OCI-LY3 (cell line): ENCODE measurements at regions not wholly inside any gene's neighbourhood (a gene's known extent, or its start where the extent isn't known, plus 50 kb on each side); places are given as distances from the start of the nearest gene placed in this dataset.

Experiments used
- H2AFZ ChIP-seq: fragments of 200-600, 300-600 bp; shearing (Covaris generic); 2 replicates; pipeline ENCODE4 v1.6.0; 2014; ENCODE audit warnings: antibody characterized with exemption, low read depth, low read length
- H3K27ac ChIP-seq: fragments of 200-600, 300-600 bp; sonication (generic); 2 replicates; pipeline ENCODE4 v1.5.1; 2014; ENCODE audit warnings: mild to moderate bottlenecking, low read length, moderate library complexity, mixed read lengths
- H3K27me3 ChIP-seq: fragments of 200-600, 300-600 bp; sonication (generic); 2 replicates; pipeline ENCODE4 v1.6.1; 2014; ENCODE audit warnings: low read depth, low read length, mixed read lengths
- H3K36me3 ChIP-seq: fragments of 200-600, 300-600 bp; sonication (generic); replicated peaks from 2 replicates; pipeline ENCODE3; 2014; ENCODE audit warnings: low read depth, low read length, mixed read lengths
- H3K4me1 ChIP-seq: fragments of 300-600, 200-600 bp; sonication (generic); 2 replicates; pipeline ENCODE4 v1.6.1; 2014; ENCODE audit warnings: low read length, mixed read lengths
- H3K4me2 ChIP-seq: fragments of 200-600, 300-600 bp; sonication (generic); 2 replicates; pipeline ENCODE4 v1.6.1; 2014; ENCODE audit warnings: low read length, mixed read lengths
- H3K4me3 ChIP-seq: fragments of 300-600, 200-600 bp; sonication (generic); 2 replicates; pipeline ENCODE4 v1.5.1; 2014; ENCODE audit warnings: antibody characterized with exemption, mild to moderate bottlenecking, low read length, moderate library complexity
- H3K79me2 ChIP-seq: fragments of 300-600, 200-600 bp; shearing (Covaris generic); 2 replicates; pipeline ENCODE4 v1.6.1; 2014; ENCODE audit warnings: mild to moderate bottlenecking, low read length, mixed read lengths
- H3K9ac ChIP-seq: fragments of 300-600, 200-600 bp; shearing (Covaris generic); 2 replicates; pipeline ENCODE4 v1.6.0; 2014; ENCODE audit warnings: mild to moderate bottlenecking, low read length, moderate library complexity
- H3K9me3 ChIP-seq: fragments of 200-600, 300-600 bp; shearing (Covaris generic); 2 replicates; pipeline ENCODE4 v1.6.1; 2014; ENCODE audit warnings: low read length, mixed read lengths; ENCODE audit not compliant: insufficient read depth
- H4K20me1 ChIP-seq: fragments of 200-600, 300-600 bp; sonication (generic); 2 replicates; pipeline ENCODE4 v1.6.1; 2016; ENCODE audit warnings: low read length, mixed read lengths; ENCODE audit not compliant: insufficient read depth
- CTCF ChIP-seq: fragments of 200-600, 300-600 bp; sonication (generic); IDR thresholded peaks from 2 replicates; pipeline ENCODE4 v1.5.1; 2014; ENCODE audit warnings: antibody characterized with exemption, low read length, low read depth
- EZH2phosphoT487 ChIP-seq: fragments of 200-600 bp; shearing (Covaris generic); IDR thresholded peaks from 2 replicates; pipeline ENCODE4 v1.6.1; 2018; ENCODE audit warnings: antibody characterized with exemption, mixed run types, low read depth

GRCh38 chr2:187962538-187962937, 329.1 kb upstream of the GULP1 start:
- no peaks in the 10 kb centered on the region for H3K27me3 ChIP-seq
- H3K9ac ChIP-seq: no peak overlapping the region
- H3K4me3 ChIP-seq: no peak overlapping the region
- H3K27ac ChIP-seq: no peak overlapping the region
- peaks cover 4% of the 10 kb centered on the region; the same call in 1 of the 2 replicates for H3K9me3 ChIP-seq
- TF ChIP-seq CTCF: no peak
- no peak for TF ChIP-seq EZH2phosphoT487
- H3K36me3 ChIP-seq: peaks cover 9% of the 10 kb centered on the region
- H3K4me2 ChIP-seq: no peak overlapping the region
- no peaks in the 10 kb centered on the region for H3K79me2 ChIP-seq
- no peaks in the 10 kb centered on the region for H3K4me1 ChIP-seq
- H4K20me1 ChIP-seq: no peaks in the 10 kb centered on the region
- H2AFZ ChIP-seq: no peak overlapping the region

- Histone ChIP-seq H3K4me2 (no peak overlapping the region), H3K27ac (no peak overlapping the region), H3K9ac (no peak overlapping the region), H3K36me3 (peaks cover 2% of the 10 kb centered on the region), H3K9me3 (no peaks in the 10 kb centered on the region; the same call in 1 of the 2 replicates), H2AFZ (no peak overlapping the region), H3K4me1 (no peaks in the 10 kb centered on the region), H4K20me1 (no peaks in the 10 kb centered on the region), H3K4me3 (no peak overlapping the region), H3K79me2 (no peaks in the 10 kb centered on the region), H3K27me3 (no peaks in the 10 kb centered on the region)
- TF ChIP-seq CTCF (no peak), EZH2phosphoT487 (no peak)
Observed at GRCh38 chr2:187964746-187965145, 326.9 kb upstream of the GULP1 start.

- no peaks in the 10 kb centered on the region for H4K20me1 ChIP-seq
- no peaks in the 10 kb centered on the region; the same call in 1 of the 2 replicates for H3K9me3 ChIP-seq
- TF ChIP-seq CTCF (no peak), EZH2phosphoT487 (no peak)
- no peaks in the 10 kb centered on the region for H3K36me3 ChIP-seq
- H3K79me2 ChIP-seq: no peaks in the 10 kb centered on the region
- no peak overlapping the region for H2AFZ ChIP-seq
- no peak overlapping the region for H3K9ac ChIP-seq
- no peaks in the 10 kb centered on the region for H3K27me3 ChIP-seq
- H3K4me1 ChIP-seq: no peaks in the 10 kb centered on the region
- H3K4me3 ChIP-seq: no peak overlapping the region
- H3K4me2 ChIP-seq: no peak overlapping the region
- no peak overlapping the region for H3K27ac ChIP-seq
Observed at GRCh38 chr2:187966924-187967323, 324.8 kb upstream of the GULP1 start.

- Histone ChIP-seq H3K4me2 (no peak overlapping the region), H3K36me3 (no peaks in the 10 kb centered on the region), H3K4me3 (no peak overlapping the region), H3K9me3 (no peaks in the 10 kb centered on the region), H3K79me2 (no peaks in the 10 kb centered on the region), H3K9ac (no peak overlapping the region), H3K27ac (no peak overlapping the region), H3K4me1 (peaks cover 6% of the 10 kb centered on the region; the same call in 1 of the 2 replicates), H4K20me1 (no peaks in the 10 kb centered on the region), H2AFZ (no peak overlapping the region), H3K27me3 (no peaks in the 10 kb centered on the region)
- TF ChIP-seq EZH2phosphoT487 (no peak), CTCF (peak; percentile 40)
Observed at GRCh38 chr2:187971893-187972292, 319.8 kb upstream of the GULP1 start.
